Mucosa of stomach (tissue), 1 donor: ENCODE measurements at regions not wholly inside any gene's neighbourhood (a gene's known extent, or its start where the extent isn't known, plus 50 kb on each side); places are given as distances from the start of the nearest gene placed in this dataset.

ENCODE experiments used
- H3K27me3 ChIP-seq: one replicate; pipeline ENCODE4 v1.7.0; 2013; ENCODE audit warnings: mild to moderate bottlenecking, low read length; ENCODE audit not compliant: control insufficient read depth, insufficient read depth
- H3K36me3 ChIP-seq: one replicate; pipeline ENCODE4 v1.7.0; 2013; ENCODE audit warnings: low read length; ENCODE audit not compliant: control insufficient read depth, insufficient read depth
- H3K4me1 ChIP-seq: one replicate; pipeline ENCODE4 v1.7.0; 2013; ENCODE audit warnings: mild to moderate bottlenecking, low read length; ENCODE audit not compliant: control insufficient read depth, insufficient read depth
- H3K4me3 ChIP-seq: one replicate; pipeline ENCODE4 v1.7.0; 2013; ENCODE audit warnings: low read length
- H3K9ac ChIP-seq: one replicate; pipeline ENCODE4 v1.7.0; 2013; ENCODE audit warnings: mild to moderate bottlenecking, low read length, moderate library complexity
- H3K9me3 ChIP-seq: one replicate; pipeline ENCODE4 v1.7.0; 2013; ENCODE audit warnings: mild to moderate bottlenecking, low read length, moderate library complexity; ENCODE audit not compliant: control insufficient read depth
- donor health status: Pancreatic carcinoma.

DNA sequence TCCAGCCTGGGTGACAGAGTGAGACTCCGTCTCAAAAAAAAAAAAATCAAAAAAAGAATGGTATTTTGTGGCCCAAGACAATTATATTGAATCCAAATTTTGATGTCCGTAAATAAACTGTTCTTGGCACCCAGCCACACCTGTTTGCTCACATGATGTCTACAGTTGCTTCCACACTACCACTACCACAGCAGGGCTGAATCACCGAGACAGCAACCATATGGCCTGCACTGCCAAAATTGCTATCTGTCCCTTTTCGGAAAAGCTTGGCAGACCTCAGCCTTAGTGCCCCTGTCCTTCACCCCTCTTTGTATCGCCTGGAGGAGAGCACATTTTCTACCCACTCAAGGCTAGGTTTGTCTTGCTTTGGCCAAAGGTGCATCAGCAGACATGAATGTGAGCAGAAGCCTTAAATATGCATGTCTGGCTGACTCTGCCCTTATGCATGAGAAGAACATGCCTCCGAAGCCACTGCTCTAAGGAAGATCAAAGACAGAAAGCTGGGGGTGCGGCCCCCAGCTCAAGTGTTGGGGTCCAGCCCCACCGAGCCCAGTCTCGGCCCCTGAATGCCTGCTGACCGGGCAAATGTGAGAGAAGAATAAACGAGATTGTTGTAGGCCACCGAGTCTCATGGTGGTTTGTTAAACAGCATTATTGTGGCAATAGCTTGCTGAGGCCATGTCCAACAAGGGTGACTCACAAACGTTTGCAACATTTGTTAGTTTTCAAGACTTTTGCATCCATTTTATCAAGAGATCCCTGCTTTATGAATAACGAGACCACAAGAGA is 108.1 kb downstream of the TPRA1 start:
- Histone ChIP-seq H3K9me3 (no peaks in the 10 kb centered on the region), H3K27me3 (peaks cover 5% of the 10 kb centered on the region), H3K36me3 (no peaks in the 10 kb centered on the region), H3K4me3 (no peak overlapping the region), H3K9ac (no peak overlapping the region), H3K4me1 (no peaks in the 10 kb centered on the region)

DNA sequence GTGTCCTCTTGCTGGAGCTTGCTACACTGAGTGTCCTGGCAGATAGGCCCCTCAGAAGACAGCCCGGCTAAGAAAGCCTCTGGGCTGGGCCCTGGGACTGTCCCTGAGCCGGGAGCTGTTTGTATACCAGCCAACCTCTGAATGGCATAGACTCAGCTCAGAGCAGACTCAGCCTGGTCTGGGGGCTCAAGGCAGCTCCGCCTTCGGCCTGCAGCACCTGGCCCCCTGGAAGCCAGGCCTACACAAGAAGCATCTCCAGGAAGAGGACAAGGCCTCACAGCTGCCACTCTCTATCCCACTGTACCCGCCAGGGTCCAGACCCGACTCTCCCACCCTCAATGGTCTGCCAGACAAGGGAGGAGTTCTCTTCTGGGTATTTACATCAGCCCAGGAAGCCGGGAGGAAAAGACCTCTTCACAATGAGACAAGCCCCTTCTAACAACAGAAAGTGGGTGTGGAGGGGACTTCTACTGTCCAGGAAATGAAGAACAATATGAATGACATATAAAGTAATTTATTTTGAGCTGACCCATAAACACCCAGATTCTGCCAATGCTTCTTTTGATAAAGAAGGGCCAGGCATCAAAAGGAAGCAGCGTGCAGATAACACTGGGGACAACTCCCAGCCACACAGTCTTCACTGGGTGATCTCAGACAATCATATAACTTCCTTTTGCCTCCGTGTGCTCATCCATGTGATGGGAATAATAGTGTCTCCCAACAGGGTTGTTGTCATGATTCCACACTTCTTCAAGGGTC is 110.2 kb downstream of the TPRA1 start:
- no peaks in the 10 kb centered on the region for H3K9me3 ChIP-seq
- no peak overlapping the region for H3K4me3 ChIP-seq
- no peak overlapping the region for H3K9ac ChIP-seq
- no peaks in the 10 kb centered on the region for H3K36me3 ChIP-seq
- no peaks in the 10 kb centered on the region for H3K4me1 ChIP-seq
- H3K27me3 ChIP-seq = peaks cover 5% of the 10 kb centered on the region

DNA sequence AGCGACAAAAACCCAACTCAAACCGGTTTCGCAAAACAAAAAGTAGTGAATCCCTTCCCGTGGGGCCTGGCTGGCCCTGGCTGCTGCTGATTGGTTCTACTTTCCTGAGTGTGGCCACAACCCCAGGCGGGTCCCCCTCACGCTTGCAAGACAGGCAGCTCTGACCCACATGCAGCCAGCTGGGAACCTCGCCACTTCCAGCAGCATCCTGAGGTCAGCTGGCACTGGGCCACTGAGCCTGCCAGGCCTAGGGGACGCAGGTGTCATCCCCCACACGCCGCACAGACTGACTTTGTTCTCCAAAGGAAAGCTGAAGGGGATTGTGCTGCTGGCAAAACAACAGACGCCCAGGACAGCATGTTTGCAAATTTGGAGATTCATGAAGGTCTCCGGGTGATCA is 111.1 kb downstream of the TPRA1 start:
- H3K4me3 ChIP-seq = no peak overlapping the region
- no peak overlapping the region for H3K9ac ChIP-seq
- no peaks in the 10 kb centered on the region for H3K36me3 ChIP-seq
- peaks cover under 1% of the 10 kb centered on the region for H3K27me3 ChIP-seq
- no peaks in the 10 kb centered on the region for H3K4me1 ChIP-seq
- no peaks in the 10 kb centered on the region for H3K9me3 ChIP-seq

DNA sequence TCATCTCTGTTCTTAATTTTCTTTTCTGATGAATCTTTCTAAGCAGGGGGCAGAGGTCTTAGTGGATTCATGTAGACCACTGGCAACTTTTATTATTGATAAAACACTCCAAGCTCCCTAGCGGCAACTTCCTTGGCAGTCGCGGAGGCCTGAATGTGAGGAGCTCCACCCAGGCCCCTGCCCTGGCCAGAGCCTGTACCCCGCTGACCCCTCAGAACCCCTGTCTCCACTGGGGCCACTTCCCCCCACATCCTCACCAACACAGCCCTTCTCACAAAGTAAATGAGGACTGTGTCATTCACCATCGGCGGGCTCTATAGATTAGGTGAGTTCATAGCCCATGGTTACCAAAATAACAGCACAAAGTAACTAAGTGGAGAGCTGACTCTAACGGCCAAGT is 111.6 kb downstream of the TPRA1 start:
- no peaks in the 10 kb centered on the region for H3K36me3 ChIP-seq
- no peaks in the 10 kb centered on the region for H3K9me3 ChIP-seq
- H3K4me1 ChIP-seq = no peaks in the 10 kb centered on the region
- no peak overlapping the region for H3K9ac ChIP-seq
- no peak overlapping the region for H3K4me3 ChIP-seq
- H3K27me3 ChIP-seq = no peaks in the 10 kb centered on the region

DNA sequence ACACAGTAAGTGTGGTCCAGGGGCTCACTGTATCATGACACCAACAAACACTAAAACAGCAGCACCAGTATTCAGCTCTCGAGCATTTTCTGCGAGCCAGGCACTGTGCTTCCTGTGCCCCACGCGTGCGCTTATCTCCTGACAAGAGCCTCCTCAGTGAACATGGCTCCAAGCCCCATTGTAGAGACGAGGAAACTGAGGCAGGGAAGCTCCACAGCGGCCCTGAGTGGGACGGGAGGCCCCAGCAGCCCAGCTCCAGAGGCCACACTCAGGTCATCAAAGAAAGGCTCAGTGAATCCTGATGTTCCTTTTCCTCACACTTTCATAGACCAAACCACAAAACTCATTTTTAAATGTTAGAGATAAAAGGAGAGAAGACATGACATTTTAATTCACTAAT is 113.1 kb downstream of the TPRA1 start:
- no peaks in the 10 kb centered on the region for H3K36me3 ChIP-seq
- no peak overlapping the region for H3K4me3 ChIP-seq
- H3K9me3 ChIP-seq = no peaks in the 10 kb centered on the region
- no peak overlapping the region for H3K9ac ChIP-seq
- no peaks in the 10 kb centered on the region for H3K27me3 ChIP-seq
- no peaks in the 10 kb centered on the region for H3K4me1 ChIP-seq

DNA sequence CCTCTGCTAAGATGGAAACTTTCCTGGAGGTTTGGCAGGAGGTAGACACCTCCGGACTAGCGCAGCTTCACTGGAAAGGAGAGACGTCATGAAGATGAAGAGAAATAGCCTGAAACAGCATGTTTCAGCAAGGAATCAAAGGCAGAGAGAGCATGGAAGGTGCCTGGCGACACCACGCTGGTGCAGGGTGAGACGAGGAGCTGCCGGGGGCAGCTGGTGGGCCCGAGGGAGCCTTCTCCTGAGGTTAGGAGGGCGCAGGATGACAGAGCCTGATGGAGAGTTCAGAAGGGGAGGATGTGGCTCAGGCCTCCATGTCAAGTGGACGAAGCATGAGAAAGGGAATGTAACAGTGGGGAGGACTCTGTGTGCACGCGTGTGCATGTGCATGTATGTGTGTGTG is 113.6 kb downstream of the TPRA1 start:
- no peak overlapping the region for H3K9ac ChIP-seq
- no peaks in the 10 kb centered on the region for H3K36me3 ChIP-seq
- H3K4me1 ChIP-seq = no peaks in the 10 kb centered on the region
- no peaks in the 10 kb centered on the region for H3K9me3 ChIP-seq
- H3K4me3 ChIP-seq = no peak overlapping the region
- no peaks in the 10 kb centered on the region for H3K27me3 ChIP-seq

DNA sequence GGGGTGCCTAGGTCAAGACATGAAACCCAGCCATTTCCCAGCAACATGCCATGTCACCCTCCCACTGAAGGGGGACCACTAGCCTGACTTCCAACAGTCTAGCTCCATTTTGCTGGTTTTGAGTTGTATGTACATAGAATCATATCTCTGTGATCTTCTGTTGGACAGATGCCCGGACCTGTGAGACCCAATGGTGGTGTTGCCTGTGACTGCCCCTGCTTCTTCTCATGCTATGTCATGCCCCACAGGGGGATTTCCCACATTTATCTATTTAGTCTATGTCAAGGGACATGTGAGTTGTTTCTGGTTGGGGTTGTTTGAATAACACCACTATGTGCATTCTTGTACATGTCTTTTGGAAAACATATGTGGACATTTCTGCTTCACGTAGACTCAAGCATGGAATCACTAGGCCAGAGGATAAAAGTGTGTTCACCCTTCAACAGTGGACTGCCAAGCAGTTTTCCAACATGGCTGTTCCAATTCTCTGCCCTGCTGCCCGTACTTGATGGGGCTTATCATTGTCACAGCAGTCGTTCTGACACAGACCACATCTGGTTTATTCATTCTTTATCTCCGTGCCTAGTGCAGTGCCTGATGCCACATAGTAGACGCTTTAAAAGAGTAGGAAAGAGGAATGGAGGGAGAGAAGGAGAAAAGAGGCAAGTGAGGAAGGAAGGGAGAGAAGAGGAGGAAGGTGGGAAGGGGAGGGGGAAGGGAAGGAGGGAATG is 114.4 kb downstream of the TPRA1 start:
- no peaks in the 10 kb centered on the region for H3K27me3 ChIP-seq
- H3K4me1 ChIP-seq = peaks cover 4% of the 10 kb centered on the region
- no peaks in the 10 kb centered on the region for H3K9me3 ChIP-seq
- H3K36me3 ChIP-seq = no peaks in the 10 kb centered on the region
- no peak overlapping the region for H3K4me3 ChIP-seq
- no peak overlapping the region for H3K9ac ChIP-seq

DNA sequence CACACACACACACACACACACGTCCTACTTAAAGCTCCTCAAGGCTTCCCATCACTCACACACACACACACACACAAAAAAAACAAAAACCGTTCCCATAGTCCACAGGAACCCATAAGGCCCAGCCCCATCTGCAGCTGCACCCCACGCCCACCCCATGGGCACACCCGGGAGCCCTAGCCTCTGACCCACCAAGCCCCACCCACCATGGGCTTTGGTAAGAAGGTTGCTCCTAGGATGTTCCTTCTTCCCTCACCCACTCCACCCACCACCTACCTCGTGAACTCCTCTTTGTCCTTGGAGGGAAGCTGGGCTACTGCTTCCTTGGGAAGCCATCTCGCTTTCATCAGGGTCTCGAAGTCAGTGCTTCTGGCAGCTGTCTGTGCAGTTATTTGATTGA is 115.1 kb downstream of the TPRA1 start:
- Histone ChIP-seq H3K4me1 (peaks cover 8% of the 10 kb centered on the region), H3K36me3 (no peaks in the 10 kb centered on the region), H3K9ac (no peak overlapping the region), H3K27me3 (no peaks in the 10 kb centered on the region), H3K4me3 (no peak overlapping the region), H3K9me3 (no peaks in the 10 kb centered on the region)

DNA sequence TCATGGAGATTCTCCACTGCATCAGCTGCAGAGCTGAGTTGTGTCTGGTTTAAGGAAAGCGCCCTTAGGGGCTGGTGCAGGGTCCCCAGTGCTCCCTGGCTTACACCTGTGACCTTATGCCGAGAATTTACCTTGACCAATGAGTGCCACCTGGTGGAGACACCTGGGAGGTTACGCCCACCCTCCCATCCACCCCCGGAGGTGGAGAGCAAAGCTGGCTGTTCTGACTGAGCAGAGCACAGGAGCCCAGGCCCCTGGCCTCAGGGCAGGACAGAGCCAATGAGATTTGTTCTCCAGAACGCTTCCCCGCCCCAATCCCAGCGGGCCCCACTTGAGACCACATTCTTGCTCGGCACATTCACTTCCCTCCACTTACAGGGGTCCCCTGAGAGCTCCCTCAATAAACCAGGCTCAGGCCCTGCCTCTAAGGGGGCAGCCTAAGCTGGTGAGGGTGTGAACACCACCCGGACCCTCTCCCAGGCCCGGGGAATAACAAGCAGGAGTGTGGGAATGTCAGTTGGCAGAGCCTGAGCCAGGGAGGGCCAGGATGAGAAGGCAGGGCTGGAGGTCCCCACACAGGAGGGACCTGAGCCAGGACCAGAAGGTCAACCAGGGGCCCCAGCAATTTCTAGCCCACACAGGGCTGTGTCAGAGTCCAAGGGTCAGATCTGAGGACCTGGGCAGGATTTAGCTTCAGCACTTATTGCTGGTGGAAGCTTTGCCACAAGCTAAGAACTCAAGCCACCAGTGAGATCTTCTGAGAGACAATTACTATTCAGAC is 117.1 kb downstream of the TPRA1 start:
- Histone ChIP-seq H3K9ac (no peak overlapping the region), H3K9me3 (no peaks in the 10 kb centered on the region), H3K36me3 (no peaks in the 10 kb centered on the region), H3K4me1 (peaks cover 8% of the 10 kb centered on the region), H3K27me3 (no peaks in the 10 kb centered on the region), H3K4me3 (no peak overlapping the region)

DNA sequence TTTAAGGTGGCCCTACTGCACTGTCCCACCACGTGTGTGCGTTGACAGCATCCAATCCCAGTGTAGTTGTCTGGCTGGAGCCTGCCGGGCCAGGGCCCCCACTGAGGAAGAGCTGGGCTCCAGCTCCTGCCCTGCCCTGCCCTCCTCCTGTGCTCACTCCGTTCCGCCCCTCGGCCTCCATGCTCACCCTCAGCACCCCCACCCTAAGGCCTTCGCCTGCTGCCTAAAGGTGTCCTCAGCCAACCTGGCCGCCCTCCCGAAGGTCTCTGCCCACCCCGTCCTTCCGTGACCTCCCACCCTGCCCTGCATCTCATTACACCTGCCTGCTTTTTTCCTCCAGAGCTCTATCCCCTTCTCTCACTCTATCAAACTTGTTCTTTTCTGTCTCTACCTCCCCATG is 118.0 kb downstream of the TPRA1 start:
- H3K4me1 ChIP-seq = peaks cover 8% of the 10 kb centered on the region
- no peak overlapping the region for H3K9ac ChIP-seq
- no peaks in the 10 kb centered on the region for H3K36me3 ChIP-seq
- H3K9me3 ChIP-seq = no peaks in the 10 kb centered on the region
- H3K4me3 ChIP-seq = no peak overlapping the region
- H3K27me3 ChIP-seq = peaks cover 5% of the 10 kb centered on the region

DNA sequence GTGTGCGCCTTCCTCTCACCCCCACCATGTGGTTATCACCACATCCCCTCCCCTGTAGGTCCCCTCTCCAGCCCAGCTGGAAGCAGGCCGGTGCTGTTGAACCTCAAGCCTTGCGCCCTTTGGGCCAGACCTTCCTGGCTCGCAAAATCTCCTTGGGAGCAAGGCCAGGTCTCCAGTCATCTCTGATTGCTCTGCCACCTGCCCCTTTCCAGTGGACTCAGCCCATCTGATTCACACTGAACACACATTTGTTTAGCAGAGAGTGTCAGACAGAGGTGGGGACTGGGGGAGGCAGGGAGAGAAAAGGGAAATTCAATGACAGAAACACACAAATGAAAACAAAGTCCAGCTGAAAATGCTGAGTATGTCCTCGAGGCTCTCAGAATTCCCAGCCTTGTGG is 119.4 kb downstream of the TPRA1 start:
- Histone ChIP-seq H3K4me3 (no peak overlapping the region), H3K9me3 (no peaks in the 10 kb centered on the region), H3K36me3 (no peaks in the 10 kb centered on the region), H3K9ac (no peak overlapping the region), H3K27me3 (peaks cover 5% of the 10 kb centered on the region), H3K4me1 (peaks cover 8% of the 10 kb centered on the region)
